ENCODE measurements at regions not wholly inside any gene's neighbourhood (a gene's known extent, or its start where the extent isn't known, plus 50 kb on each side); places are given as distances from the start of the nearest gene placed in this dataset.

DNA sequence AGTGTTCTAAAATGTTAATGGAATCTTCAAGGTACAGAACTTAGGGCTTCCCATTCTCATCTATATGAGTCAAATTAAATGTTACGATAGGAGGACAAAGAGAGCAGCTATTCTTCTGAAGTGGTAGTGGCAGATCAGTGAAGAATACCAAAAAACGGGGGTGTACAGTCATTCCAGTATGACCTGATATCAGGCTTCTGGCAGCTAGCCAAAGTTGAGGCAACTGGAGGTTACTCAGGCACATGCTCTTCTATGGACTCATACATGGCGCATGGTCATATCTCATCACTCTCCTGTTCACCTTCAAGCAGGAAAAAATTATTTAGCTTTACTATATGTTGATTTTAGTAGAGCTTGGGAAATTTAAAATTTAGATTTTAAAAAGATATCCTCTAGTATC lies 1608.8 kb downstream of the GRIK2 start:
- H3K14ac ChIP-seq (ENCODE audit: insufficient read length) = no peak overlapping the region
- H2AFZ ChIP-seq (ENCODE audit: low read length) = no peak overlapping the region
- no peaks in the 10 kb centered on the region for H3K79me1 ChIP-seq (ENCODE audit: low read depth, low read length)
- H3K27me3 ChIP-seq (replicated peaks in 1 of 4; ENCODE audit: control insufficient read depth in 3 of 4, extremely low read depth in 1 of 4, insufficient read depth in 3 of 4, low read length in 3 of 4) = no peaks in the 10 kb centered on the region
- POLR2A ChIA-PET (ENCODE audit: partially characterized antibody) = no interaction called here
- H2BK20ac ChIP-seq (ENCODE audit: low read length) = no peak overlapping the region
- H3K4me2 ChIP-seq (ENCODE audit: insufficient read depth in 1 of 2, low read depth in 2 of 2, low read length in 2 of 2) = no peak overlapping the region
- H3K79me2 ChIP-seq (ENCODE audit: control insufficient read depth in 1 of 2, insufficient read depth in 2 of 2, low read length in 2 of 2) = no peaks in the 10 kb centered on the region
- H3K4me3 ChIP-seq (ENCODE audit: extremely low read depth in 1 of 4, insufficient read depth in 2 of 4, low read depth in 3 of 4, low read length in 4 of 4) = no peak overlapping the region
- no peak overlapping the region for H3K23ac ChIP-seq (ENCODE audit: insufficient read length)
- no peak overlapping the region for H2AK5ac ChIP-seq (ENCODE audit: low read depth, low read length)
- H2BK15ac ChIP-seq (ENCODE audit: low read length) = no peak overlapping the region
- WGBS, 2 experiments (ENCODE audit: extremely low coverage in 1 of 2, insufficient coverage in 1 of 2, insufficient read length in 1 of 2, insufficient replicate concordance in 2 of 2, low coverage in 1 of 2, low lambda C conversion rate in 2 of 2, missing lambda C conversion rate in 1 of 2) = 98% methylated on average over 3 of the region's 3 CpGs; no CpG with 5 or more reads in 1 of the 2 experiments
- CTCF ChIA-PET (ENCODE audit: partially characterized antibody) = no interaction called here
- no peak overlapping the region for H4K91ac ChIP-seq (replicated peaks; ENCODE audit: insufficient read length, low read length)
- H4K5ac ChIP-seq (ENCODE audit: insufficient read length, low read depth, low read length) = no peak overlapping the region
- no peak overlapping the region for H3K9ac ChIP-seq (replicated peaks in 1 of 4; ENCODE audit: extremely low read depth in 1 of 4, low read depth in 3 of 4, low read length in 3 of 4)
- no peak overlapping the region for H3K56ac ChIP-seq (replicated peaks; ENCODE audit: insufficient read length, low read depth, low read length)
- no peak overlapping the region for H2BK5ac ChIP-seq (ENCODE audit: low read depth, low read length)
- no peak overlapping the region for H3K27ac ChIP-seq (ENCODE audit: low read depth, low read length)
- H2BK12ac ChIP-seq (ENCODE audit: low read depth, low read length) = no peak overlapping the region
- peaks cover 0 to 2% of the 10 kb centered on the region in 2 experiments; a peak in 1 of 4 replicates for H3K9me3 ChIP-seq (ENCODE audit: insufficient read depth in 2 of 2, low read depth in 1 of 2, low read length in 1 of 2)
- peaks cover 0 to 7% (median 0%) of the 10 kb centered on the region in 4 experiments; a peak in 2 of 7 replicates for H3K4me1 ChIP-seq (replicated peaks in 1 of 4; ENCODE audit: control insufficient read depth in 3 of 4, insufficient read depth in 4 of 4, low read length in 3 of 4)
- no peak overlapping the region for H3K4ac ChIP-seq (replicated peaks; ENCODE audit: insufficient read length, low read depth, low read length)
- no peak overlapping the region for H3K18ac ChIP-seq (ENCODE audit: extremely low read depth, low read length)
- H4K8ac ChIP-seq (ENCODE audit: extremely low read depth, insufficient read depth, low read length) = no peak overlapping the region
- DNase-seq (ENCODE audit: low read depth in 1 of 2, low spot score in 2 of 2) (no peak), FAIRE-seq (no peak)
- no peaks in the 10 kb centered on the region for H4K20me1 ChIP-seq (replicated peaks in 1 of 2; ENCODE audit: control insufficient read depth in 1 of 2, insufficient read depth in 2 of 2, low read length in 2 of 2)
- no peaks in the 10 kb centered on the region for H3K23me2 ChIP-seq (ENCODE audit: low read depth, low read length)
- H2BK120ac ChIP-seq (replicated peaks; ENCODE audit: low read depth, low read length) = no peak overlapping the region
- H3K36me3 ChIP-seq (ENCODE audit: control insufficient read depth in 2 of 4, insufficient read depth in 4 of 4, low read length in 3 of 4) = no peaks in the 10 kb centered on the region; a peak in 1 of 8 replicates
- TF ChIP-seq KDM4A (IDR thresholded peaks at IDR 0.05; ENCODE audit: low read depth, low read length, severe bottlenecking) = no peak
- no peak for TF ChIP-seq ZNF274 (IDR thresholded peaks at IDR 0.05; ENCODE audit: borderline replicate concordance, extremely low read depth, low read length)
- TF ChIP-seq CREB1 (IDR thresholded peaks at IDR 0.05) = no peak
- TF ChIP-seq RFX5 (IDR thresholded peaks at IDR 0.05; ENCODE audit: borderline replicate concordance, low read depth, low read length) = no peak
- no peak for TF ChIP-seq GABPA (IDR thresholded peaks at IDR 0.05; ENCODE audit: borderline replicate concordance, insufficient read depth, low read length)
- no peak for TF ChIP-seq SIX5 (IDR thresholded peaks at IDR 0.05; ENCODE audit: low read depth, low read length)

Measured in H1 (cell line).